NB4 (cell line): ENCODE measurements at regions not wholly inside any gene's neighbourhood (a gene's known extent, or its start where the extent isn't known, plus 50 kb on each side); places are given as distances from the start of the nearest gene placed in this dataset.
"Not testable (repeated sequence)": the region's sequence is repeated elsewhere in the genome, so short reads cannot be mapped to it uniquely, and the experiment has no call there.

Experiments
- POLR2A ChIP-seq: IDR thresholded peaks from 2 replicates; pipeline ENCODE4 v1.6.1; 2011; ENCODE audit warnings: mild to moderate bottlenecking; ENCODE audit not compliant: insufficient read length; ENCODE audit errors: extremely low read depth
- TF ChIP-seq, protein P1 (sequence below): IDR thresholded peaks from one replicate; pipeline ENCODE4 v1.5.1; 2012; ENCODE audit warnings: low read depth, low read length
- TF ChIP-seq, protein P2 (sequence below): IDR thresholded peaks from 2 replicates; pipeline ENCODE4 v1.6.1; 2011; ENCODE audit warnings: low read depth, low read length

DNA sequence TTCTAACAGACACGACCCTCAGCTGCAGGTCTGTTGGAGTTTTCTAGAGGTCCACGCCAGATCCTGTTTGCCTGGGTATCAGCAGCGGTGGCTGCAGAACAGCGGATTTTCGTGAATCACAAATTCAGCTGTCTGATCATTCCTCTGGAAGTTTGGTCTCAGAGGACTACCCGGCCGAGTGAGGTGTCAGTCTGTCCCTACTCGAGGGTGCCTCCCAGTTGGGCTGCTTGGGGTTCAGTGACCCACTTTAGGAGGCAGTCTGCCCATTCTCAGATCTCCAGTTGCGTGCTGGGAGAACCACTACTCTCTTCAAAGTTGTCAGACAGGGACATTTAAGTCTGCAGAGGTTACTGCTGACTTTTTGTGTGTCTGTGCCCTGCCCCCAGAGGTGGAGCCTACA is 1664.1 kb downstream of the RPIA start:
- TF ChIP-seq, protein P1, sequence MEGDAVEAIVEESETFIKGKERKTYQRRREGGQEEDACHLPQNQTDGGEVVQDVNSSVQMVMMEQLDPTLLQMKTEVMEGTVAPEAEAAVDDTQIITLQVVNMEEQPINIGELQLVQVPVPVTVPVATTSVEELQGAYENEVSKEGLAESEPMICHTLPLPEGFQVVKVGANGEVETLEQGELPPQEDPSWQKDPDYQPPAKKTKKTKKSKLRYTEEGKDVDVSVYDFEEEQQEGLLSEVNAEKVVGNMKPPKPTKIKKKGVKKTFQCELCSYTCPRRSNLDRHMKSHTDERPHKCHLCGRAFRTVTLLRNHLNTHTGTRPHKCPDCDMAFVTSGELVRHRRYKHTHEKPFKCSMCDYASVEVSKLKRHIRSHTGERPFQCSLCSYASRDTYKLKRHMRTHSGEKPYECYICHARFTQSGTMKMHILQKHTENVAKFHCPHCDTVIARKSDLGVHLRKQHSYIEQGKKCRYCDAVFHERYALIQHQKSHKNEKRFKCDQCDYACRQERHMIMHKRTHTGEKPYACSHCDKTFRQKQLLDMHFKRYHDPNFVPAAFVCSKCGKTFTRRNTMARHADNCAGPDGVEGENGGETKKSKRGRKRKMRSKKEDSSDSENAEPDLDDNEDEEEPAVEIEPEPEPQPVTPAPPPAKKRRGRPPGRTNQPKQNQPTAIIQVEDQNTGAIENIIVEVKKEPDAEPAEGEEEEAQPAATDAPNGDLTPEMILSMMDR: not testable (repeated sequence)
- TF ChIP-seq, protein P2, sequence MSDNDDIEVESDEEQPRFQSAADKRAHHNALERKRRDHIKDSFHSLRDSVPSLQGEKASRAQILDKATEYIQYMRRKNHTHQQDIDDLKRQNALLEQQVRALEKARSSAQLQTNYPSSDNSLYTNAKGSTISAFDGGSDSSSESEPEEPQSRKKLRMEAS: not testable (repeated sequence)
- TF ChIP-seq POLR2A: not testable (repeated sequence)
